Endothelial cell of hepatic sinusoid (primary cell): ENCODE measurements at regions not wholly inside any gene's neighbourhood (a gene's known extent, or its start where the extent isn't known, plus 50 kb on each side); places are given as distances from the start of the nearest gene placed in this dataset.

ENCODE experiments used
- in situ Hi-C: cut with HindIII; loops from 2 replicates; pipeline ENCODE4 v1.10.0; 2017; ENCODE audit warnings: low sequenced_read_pairs

DNA sequence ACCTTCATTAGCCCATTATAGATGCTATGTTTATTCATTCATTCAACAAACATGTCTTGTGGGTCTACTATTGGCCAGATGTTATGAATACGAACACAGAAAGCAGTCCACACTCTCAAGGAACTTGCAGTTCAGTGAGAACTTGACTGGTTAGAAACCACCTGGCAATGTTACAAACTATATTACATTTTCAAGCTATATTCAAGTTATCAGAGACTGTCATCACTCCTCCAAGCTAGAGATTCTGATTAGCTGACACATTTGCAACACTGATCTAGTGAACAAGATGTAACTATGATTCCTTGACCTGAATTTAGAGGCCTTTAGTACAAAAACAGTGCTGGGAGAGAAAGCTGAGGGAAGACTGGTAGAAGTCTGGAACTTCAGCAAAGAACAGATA is 170.7 kb upstream of the EEA1 start:
- in situ Hi-C loops, result loop anchor here (5.0 kb wide), 1 partner anchor 53 kb away; no protein-coding TSS in a partner anchor

GRCh38 chr12:93100610-93101009 is 171.5 kb upstream of the EEA1 start:
- in situ Hi-C loops, result no loop called here

GRCh38 chr12:93101367-93101766 is 172.3 kb upstream of the EEA1 start:
- in situ Hi-C loops, result no loop called here

GRCh38 chr12:93102312-93102711 is 173.2 kb upstream of the EEA1 start:
- in situ Hi-C loops, result no loop called here

- in situ Hi-C loops, result no loop called here
Measured at GRCh38 chr12:93102744-93103143, 173.6 kb upstream of the EEA1 start.

DNA sequence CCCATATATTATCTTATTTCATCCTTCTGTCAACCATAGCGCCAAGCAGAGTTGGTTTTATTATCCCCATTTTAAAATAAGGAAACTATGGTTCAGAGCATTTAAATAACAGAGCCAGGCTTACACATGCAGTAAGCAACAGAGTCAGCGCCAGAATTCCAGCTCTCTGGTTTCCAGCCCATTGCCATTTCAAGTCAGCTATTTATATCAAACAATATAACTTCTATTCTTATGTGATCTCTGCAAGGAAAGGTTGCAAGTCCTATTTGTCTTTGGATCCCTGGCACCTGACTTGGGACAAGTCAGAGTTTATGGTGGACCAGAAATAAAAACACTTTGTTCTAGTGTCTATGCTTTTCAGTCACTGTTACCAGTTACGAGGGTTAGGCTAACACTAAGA is 174.1 kb upstream of the EEA1 start:
- in situ Hi-C loops, result no loop called here

DNA sequence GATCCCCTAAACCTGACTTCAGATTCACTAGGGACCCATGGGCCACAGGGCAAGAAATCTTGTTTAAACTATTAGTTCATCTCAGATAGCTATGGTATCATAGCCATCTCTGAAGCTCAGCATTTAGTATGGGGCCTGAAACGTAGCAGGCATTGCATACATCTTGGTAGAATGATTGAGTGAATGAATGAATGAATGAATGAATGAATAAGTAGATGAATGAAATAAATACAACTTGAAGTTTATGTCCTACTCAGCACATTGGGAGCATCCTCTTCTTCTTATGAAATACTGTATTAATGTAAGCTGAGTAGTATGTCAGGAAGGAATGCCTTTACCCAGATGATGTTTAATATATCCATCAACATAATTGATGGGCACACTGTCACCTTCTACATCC is 175.4 kb upstream of the EEA1 start:
- in situ Hi-C loops, result no loop called here

- in situ Hi-C loops, result no loop called here
Measured at GRCh38 chr12:93106910-93107309, 177.8 kb upstream of the EEA1 start.

GRCh38 chr12:93107514-93108312 is 178.6 kb upstream of the EEA1 start:
- in situ Hi-C loops, result no loop called here

- in situ Hi-C loops, result no loop called here
Measured at GRCh38 chr12:93108985-93109384, 179.9 kb upstream of the EEA1 start.

GRCh38 chr12:93109551-93110203 is 180.6 kb upstream of the EEA1 start:
- in situ Hi-C loops, result no loop called here

DNA sequence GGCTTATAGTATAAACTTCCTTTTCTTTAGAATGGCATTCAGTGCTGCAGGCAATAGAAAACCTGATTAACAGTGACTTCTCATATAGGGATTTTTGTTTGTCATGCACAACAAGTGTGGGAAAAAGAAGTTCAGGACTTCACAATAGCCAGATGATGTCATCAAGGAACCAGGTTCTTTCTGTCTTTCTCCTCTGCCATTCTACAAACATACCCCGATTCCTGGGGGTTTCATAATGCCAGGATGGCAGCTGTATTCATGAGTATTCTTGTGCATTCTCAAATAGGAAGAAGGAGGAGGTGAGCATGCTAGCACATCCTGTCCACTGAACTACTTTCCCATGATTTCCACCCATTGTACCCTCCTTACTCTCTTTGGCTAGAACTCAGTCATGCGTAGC is 182.7 kb upstream of the EEA1 start:
- in situ Hi-C loops, result no loop called here

DNA sequence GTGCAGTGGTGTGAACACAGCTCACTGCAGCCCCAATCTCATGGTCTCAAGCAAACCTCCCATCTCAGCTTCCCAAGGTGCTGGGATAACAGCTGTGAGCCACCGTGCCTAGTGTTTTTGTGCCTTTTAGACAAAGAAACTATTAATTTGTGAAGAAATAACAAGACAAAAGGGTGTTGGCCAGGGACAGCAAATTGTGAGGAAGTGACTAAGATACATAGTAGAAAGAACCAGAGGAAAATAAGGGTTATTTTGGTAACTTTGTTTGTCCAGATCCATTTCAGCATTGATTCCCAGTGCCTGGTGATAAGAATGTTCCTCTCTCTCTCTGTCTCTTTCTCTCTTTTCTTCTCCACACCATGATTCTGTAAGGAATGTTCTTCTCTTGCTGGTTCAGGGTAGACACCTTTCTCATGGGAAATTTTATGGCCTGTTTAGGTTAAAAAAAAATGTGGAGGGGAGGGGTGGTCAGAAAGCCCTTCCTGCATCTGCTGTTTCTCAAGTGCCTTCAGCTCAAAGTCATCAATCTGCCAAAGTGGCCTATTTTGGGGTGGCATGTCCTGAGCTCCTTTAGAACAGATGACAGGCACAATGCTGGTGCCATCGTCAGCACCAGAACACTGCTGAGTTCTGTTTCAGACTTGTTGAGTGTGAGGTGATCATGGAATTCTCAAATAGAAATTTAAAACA is 184.4 kb upstream of the EEA1 start:
- in situ Hi-C loops, result no loop called here

DNA sequence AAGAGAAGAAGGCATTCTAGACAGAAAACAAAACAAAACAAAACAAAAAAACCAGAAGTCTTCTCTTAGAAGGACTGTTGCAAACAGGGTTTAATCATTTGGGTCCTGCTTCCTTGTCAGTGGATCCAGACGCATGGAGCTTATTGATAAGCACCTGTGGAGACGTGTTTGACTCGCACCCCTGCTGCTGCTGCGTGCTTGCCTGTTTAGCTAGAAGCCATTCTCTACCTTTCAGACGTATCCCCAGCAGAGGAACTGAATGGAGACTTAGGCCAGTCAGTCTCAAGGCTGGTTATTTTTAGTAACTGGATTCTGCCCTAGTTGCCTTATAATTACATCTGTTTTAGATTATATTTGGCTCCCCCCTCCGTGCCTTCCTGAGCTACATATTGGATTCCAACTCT is 186.1 kb upstream of the EEA1 start:
- in situ Hi-C loops, result no loop called here

DNA sequence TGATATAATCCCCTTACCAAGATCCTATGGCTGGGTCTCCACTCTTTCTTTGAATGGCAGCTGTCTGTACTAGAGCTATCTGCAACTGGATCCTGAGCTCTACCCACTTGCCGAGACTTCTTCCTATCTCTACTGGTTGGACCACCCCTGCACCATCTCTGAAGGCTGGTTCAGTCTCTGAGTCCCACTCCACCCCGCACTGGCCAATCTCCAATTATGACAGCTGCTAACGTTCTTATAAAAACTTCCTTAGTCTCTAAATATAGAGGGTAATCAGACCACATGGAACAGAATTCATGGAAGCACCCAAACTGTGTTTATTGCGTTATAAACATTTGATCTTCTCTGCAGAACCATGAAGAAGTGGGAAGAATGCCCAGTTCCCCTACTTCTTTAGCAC is 186.6 kb upstream of the EEA1 start:
- in situ Hi-C loops, result no loop called here

- in situ Hi-C loops, result no loop called here
Measured at GRCh38 chr12:93116632-93117031, 187.5 kb upstream of the EEA1 start.

DNA sequence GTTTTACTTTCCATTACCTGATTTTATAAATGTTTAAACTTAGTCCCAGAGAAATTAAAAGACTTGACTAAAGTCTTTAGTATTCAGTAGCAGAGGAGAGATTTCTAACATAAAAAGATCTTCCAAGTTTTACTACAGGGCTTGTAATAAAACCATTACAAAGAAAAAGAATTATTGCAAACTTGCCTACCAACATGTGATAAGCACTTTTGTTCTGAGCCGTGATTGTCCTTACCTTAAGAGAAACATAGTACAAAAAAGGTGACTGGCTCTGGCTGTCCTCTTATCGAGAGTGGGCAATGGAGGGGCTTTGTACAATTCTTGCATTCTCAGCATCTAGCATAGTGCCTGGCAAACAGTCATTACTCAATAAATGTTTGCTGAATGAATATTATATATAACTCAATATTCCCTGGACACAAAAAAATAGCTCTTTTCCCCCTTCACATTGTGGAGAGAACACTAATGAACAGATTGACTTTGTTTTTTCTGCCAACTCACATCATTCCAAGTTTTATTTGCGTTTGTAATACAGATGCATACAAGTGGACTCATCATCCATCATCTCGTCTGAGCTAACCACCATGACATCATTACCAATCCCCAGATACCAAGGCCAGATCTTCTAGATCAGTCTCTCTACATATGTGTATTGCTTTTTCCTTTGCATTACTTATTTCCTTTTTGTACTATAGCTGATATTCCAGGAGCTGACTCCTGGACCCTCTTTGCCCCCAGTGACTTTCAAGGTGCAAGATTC is 192.8 kb upstream of the EEA1 start:
- in situ Hi-C loops, result no loop called here

GRCh38 chr12:93122569-93123091 is 193.5 kb upstream of the EEA1 start:
- in situ Hi-C loops, result no loop called here

DNA sequence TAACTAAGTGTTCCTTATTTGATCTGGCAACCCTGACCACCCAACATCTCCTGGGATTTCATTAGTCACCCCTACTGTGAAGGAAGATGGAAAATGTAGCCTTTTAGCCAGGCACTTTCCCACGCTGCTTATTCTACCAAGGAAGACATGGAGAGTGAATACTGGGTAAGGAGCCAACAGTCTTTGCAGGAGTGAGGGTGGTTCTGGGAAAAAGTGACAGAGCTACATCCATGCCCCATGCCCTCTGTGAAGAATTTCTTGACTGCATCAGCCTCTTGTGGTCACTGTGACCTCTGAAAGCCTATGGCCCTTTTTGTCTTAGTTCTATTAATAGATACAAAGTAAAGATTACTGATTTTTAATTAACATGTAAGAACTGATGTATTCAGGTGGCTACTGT is 196.0 kb upstream of the EEA1 start:
- in situ Hi-C loops, result no loop called here

DNA sequence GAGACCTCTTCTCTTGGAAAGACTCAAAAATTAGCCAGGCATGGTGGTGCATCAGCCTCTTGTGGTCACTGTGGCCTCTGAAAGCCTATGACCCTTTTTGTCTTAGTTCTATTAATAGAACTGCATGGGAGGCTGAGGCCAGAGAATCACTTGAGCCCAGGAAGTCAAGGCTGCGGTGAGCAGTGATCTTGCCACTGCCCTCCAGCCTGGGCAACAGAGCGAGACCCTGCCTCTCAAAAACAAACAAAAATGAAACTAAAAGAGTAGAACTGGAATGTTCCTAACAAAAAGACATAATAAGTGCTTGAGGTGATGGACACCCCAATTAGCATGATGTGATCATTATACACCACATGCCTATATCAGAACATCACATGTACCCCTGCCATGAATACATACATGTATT is 197.0 kb upstream of the EEA1 start:
- in situ Hi-C loops, result no loop called here

DNA sequence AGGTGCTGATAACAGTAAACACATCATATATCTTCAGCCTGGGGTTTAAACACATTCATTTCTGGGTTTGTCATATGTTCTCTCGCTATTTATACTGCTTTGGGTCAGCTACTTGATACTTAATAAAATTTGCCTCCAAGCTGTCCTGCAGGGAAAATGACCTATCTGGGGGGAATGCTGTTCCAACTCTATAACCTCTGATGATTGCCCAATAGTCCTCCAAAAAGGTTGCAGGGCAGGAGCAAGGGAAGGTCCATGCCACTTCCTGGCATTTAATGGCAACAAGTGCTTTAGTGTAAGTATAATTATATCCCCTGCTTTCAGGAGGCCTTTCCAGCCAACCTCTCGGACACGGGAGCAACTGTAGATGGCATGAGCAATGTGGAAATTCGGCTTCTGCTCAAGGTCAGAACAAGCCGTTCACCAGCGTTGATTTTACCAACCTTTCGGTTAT is 198.0 kb upstream of the EEA1 start:
- in situ Hi-C loops, result no loop called here
